SH-SY5Y (cell line): ENCODE measurements at regions not wholly inside any gene's neighbourhood (a gene's known extent, or its start where the extent isn't known, plus 50 kb on each side); places are given as distances from the start of the nearest gene placed in this dataset.

Source experiments
- GATA2 ChIP-seq: IDR thresholded peaks from 2 replicates; pipeline ENCODE4 v1.6.1; 2011; ENCODE audit warnings: mild to moderate bottlenecking, low read depth, low read length
- GATA3 ChIP-seq: IDR thresholded peaks from 2 replicates; pipeline ENCODE4 v1.6.1; 2011; ENCODE audit warnings: low read depth, mild to moderate bottlenecking, low read length, moderate library complexity

GRCh38 chr13:106810069-106810468 is 242.1 kb upstream of the ARGLU1 start:
- TF ChIP-seq GATA3, result no peak
- TF ChIP-seq GATA2, result no peak
